PFSK-1 (cell line): ENCODE measurements at regions not wholly inside any gene's neighbourhood (a gene's known extent, or its start where the extent isn't known, plus 50 kb on each side); places are given as distances from the start of the nearest gene placed in this dataset.

Experiments
- FOXP2 ChIP-seq: optimal IDR thresholded peaks from 2 replicates; pipeline ENCODE3; 2011; ENCODE audit warnings: borderline replicate concordance, control low read depth, inconsistent platforms; ENCODE audit not compliant: insufficient read depth; ENCODE audit errors: extremely low read length, extremely low read depth
- POLR2AphosphoS5 ChIP-seq: IDR thresholded peaks from 2 replicates; pipeline ENCODE4 v1.6.1; 2012; ENCODE audit warnings: low read depth, mild to moderate bottlenecking, control low read depth, low read length, moderate library complexity
- REST ChIP-seq, 2 experiments: IDR thresholded peaks; 2 replicates each; pipeline versions ENCODE4 v1.6.1 to v1.8.0; 2011 to 2012; ENCODE audit warnings: low read depth in 2 of 2, low read length in 2 of 2, control low read depth in 1 of 2, inconsistent platforms in 1 of 2, mild to moderate bottlenecking in 1 of 2, moderate library complexity in 1 of 2; ENCODE audit not compliant: insufficient read depth in 1 of 2
- SIN3A ChIP-seq: IDR thresholded peaks from 2 replicates; pipeline ENCODE4 v1.6.1; 2012; ENCODE audit warnings: mild to moderate bottlenecking, low read length, moderate library complexity, borderline replicate concordance; ENCODE audit not compliant: insufficient read depth
- TAF1 ChIP-seq: IDR thresholded peaks from 2 replicates; pipeline ENCODE4 v1.6.1; 2012; ENCODE audit warnings: low read length, control low read depth, borderline replicate concordance; ENCODE audit not compliant: insufficient read depth

GRCh38 chr14:42192738-42193653, 586.3 kb downstream of the LRFN5 start:
- TF ChIP-seq FOXP2, result no peak
- TF ChIP-seq REST (IDR thresholded peaks at IDR 0.05; ENCODE audit: insufficient read depth in 1 of 2, low read depth in 2 of 2, low read length in 2 of 2), result no peak
- TF ChIP-seq TAF1, result no peak
- TF ChIP-seq SIN3A, result no peak
- TF ChIP-seq POLR2AphosphoS5, result no peak

DNA sequence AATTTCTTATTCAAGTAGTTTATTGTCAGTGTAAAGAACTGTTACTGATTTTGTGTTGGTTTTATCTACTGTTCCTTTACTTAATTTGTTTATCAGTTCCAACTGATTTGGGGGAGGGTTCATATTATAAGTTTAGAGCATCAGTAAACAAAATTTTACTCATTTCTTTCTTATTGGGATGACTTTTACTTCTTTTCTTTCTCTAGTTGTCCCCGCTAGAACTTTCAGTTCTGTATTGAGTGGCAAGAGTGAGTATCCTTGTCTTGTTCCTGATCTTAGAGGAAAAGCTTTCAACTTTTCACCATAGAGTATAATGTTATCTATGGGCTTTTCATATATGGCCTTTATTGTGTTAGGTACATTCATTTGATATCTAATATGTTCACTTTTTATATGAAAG, 584.1 kb downstream of the LRFN5 start:
- TF ChIP-seq TAF1 (no peak), FOXP2 (no peak), SIN3A (no peak), REST (IDR thresholded peaks at IDR 0.05; ENCODE audit: insufficient read depth in 1 of 2, low read depth in 2 of 2, low read length in 2 of 2) (no peak), POLR2AphosphoS5 (no peak)

- TF ChIP-seq SIN3A, result no peak
- no peak for TF ChIP-seq REST (IDR thresholded peaks at IDR 0.05; ENCODE audit: insufficient read depth in 1 of 2, low read depth in 2 of 2, low read length in 2 of 2)
- no peak for TF ChIP-seq TAF1
- TF ChIP-seq FOXP2, result no peak
- TF ChIP-seq POLR2AphosphoS5, result no peak
Observed at GRCh38 chr14:42187846-42188245, 581.2 kb downstream of the LRFN5 start.

DNA sequence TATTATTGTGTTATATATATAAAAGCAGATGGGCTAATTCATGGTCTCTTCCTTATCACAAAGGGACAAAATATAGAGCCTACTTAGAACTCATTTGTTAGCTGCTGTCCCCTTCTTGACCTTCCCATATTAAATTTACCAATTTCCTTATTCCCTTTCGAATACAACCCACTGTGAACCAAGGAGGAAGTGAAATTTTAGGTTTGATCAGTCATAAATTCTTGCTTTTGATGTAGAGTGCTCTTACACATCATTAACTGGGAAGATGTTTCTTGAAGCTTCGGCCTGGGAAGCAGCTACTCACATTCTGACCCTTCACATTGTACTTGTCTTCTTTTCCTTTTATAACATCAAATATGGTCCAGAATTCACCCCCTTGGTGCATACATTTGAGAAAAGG, 579.0 kb downstream of the LRFN5 start:
- no peak for TF ChIP-seq SIN3A
- TF ChIP-seq TAF1, result no peak
- no peak for TF ChIP-seq REST (IDR thresholded peaks at IDR 0.05; ENCODE audit: insufficient read depth in 1 of 2, low read depth in 2 of 2, low read length in 2 of 2)
- TF ChIP-seq POLR2AphosphoS5, result no peak
- TF ChIP-seq FOXP2, result no peak
